Stimulated activated CD4-positive, alpha-beta T cell treated with anti-CD3 and anti-CD28 coated beads, Interleukin-2, amount 100 ng/mL, for 48 hours (primary cell): ENCODE measurements at regions not wholly inside any gene's neighbourhood (a gene's known extent, or its start where the extent isn't known, plus 50 kb on each side); places are given as distances from the start of the nearest gene placed in this dataset.

Experiments used
- DNase-seq, 2 donors: peaks; one replicate each; pipeline ENCODE4 v3.0.0-alpha.2; 2020

DNA sequence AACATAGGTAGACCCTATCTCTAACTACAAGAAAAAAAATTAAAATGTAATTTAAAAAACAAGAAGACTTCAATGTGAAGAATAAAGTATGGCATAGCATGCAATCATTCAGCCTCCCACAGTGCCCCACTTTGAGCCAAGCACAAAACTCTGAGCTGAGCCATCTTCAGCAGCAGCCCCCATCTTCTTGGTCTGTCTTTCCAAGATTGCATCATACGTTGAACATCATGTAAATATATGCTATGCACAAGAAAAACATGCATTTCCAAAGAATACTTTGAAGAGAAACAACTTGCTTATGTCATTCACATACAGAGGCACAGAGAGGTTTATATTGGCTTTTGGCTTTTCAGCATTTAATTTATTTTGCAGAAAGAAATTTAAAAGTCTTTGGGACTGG is 105.8 kb upstream of the TMPO start:
- DNase-seq, result no peak

DNA sequence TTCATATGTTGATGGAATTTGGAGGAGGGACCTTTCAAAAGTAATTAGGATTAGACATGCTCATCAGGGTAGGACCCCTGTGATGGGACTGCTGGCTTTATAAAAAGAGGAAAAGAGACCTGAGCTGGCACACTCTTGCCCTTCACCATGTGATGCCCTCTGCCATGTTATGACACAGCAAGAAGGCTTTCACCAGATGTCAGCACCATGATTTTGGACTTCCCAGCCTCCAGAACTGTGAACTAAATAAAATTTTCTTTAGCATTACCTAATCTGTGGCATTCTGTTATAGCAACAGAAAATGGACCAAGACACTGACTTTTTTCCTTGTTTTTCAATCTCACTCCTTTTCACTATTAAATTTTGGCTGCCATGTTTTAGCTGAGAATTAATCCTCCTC is 105.0 kb upstream of the TMPO start:
- no peak for DNase-seq

DNA sequence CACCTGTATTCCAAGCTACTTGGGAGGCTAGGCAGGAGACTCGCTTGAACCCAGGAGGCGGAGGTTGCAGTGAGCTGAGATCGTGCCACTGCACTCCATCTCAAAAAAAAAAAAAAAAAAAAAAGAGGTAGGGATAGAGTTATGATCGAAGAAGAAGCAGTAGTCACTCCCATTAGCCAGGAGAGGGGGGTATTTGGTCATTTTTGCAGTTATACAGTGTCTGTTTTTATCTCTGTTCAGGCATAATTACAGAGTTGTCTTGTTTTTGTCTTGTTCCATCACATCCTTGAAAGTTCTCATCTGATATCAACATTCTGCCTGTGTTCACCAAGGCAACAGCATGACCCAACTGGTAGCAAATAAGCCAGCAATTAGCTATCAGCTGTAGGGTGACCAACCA is 98.5 kb upstream of the TMPO start:
- no peak for DNase-seq

DNA sequence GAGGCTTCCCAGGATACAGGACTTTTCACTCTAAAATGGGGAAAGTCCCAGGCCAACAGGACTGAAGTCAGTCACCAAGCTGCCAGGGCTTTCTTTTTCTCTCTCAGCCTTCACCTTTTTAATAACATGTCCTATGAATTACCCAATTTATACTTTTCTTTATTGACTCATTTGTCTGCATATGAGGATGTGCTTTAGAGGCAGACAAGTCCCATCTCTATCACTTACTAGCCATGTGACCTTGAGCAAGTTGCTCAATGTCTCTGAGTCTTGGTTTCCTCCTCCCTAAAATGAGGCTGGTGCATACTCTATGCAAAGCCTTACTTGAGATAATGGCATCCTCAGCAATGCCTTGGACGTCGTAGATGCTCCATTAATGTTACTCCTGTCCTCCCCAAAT is 98.1 kb upstream of the TMPO start:
- DNase-seq, result no peak

DNA sequence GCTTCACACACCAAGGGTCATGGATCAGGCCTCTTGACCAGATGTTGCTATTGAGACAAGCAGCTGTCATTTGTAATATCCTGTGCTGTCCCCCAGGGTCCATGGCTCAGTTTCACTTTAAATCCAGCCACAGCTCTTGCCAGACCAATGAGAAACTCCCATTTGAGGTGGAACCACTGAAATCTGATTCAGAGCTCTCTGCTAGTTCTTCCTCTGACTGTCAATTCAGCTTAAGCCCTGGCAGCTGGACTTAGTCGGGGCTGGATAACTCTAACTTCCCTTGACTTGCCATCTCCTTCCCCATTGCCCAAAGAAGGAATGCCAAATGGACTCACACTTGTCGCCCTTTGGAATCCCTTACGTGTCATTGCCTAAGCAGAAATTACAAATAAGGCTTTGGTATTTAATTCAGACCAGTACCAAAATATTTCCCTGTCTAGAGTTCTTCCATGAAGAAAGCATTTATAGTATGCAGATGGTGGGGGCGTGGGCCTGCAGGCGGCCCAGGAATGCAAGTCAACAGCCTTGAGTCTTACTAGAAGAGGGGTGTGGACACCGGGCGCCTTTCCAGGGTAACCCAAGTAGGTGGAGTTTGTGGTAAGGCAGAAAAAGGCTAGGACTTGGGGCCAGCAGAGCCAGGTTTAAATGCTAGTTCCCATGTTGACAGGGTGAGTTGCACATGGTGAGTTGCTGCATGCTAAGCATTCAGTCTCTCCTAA is 96.9 kb upstream of the TMPO start:
- no peak for DNase-seq

DNA sequence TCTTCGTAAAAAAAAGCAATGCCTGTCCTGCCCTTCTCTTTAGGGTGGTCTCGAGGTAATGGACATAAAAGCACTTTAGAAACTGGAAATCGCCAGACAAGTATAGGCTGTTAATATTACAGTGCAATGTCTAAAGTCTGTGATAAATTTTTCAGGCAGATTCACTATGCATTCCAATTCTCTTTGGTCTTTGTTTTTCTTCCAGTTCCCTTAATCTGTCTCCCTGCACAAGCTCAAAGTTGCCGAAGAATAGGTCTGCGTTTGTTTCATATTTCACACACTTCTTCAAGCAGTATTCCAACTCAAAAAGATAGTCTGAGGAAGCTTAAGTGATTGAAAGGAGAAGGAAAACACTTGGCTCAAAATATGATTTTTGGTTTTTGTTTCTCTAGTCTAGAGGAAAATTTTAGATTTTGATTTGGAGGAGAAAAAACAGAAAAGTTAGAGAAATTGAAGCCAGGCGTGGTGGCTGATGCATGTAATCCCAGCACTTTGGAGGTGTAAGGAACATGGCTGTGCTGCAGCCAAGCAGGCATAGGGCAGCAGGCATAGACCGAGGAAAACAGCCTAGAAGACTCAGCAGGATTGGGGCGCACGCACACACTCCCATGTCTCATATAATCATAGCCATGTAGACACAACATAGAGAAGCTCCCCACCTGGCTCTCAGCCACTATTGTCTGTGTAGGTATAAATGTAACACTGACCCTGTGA is 96.2 kb upstream of the TMPO start:
- no peak for DNase-seq

DNA sequence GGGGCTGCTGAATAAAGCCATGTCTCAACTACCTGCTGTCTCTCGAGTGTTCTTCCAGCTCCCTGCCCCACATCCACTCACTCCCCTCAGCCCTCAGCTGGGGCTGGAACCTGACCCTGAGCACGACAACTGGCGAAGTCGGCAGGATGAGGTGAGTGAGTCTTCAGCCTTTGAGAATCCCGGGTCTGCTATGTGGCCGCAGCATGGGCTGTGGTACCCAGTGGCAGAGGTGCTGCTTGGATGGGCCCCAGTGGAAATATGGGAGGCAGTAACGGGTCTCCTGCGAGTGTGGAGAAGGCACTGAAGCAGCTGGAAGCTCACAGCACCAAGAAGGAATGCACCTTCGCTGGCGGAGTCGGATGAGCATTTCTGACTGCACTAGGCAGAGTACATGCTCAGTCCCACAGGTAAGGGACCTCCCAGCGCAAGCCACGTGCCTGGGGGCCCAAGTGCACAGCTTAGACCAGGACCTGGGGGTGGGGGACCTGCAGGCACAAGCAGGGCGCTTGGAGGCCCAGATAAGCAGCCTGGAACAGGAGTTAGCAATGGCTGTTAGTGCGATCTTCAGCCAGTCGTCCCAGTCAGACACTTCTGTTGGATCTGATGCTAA is 95.5 kb upstream of the TMPO start:
- no peak for DNase-seq

DNA sequence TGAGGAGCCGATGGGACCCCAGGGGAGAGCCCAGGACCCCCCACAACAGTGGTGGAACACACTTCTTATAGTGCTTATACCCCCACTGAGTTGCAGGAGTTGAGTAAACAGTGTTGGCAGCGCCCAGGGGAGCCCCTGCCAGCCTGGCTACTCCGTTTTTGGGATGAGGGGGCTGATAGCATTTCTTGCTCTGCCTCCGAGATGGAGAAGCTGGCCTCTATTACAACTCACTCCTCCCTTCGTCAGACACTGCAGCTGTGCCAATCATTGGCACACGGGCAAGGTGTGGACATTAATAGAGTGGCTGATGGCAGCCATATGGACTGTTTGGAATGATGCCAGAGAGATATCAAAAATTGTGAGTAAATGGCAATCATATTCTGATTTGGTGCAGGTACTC is 94.9 kb upstream of the TMPO start:
- DNase-seq, result no peak

DNA sequence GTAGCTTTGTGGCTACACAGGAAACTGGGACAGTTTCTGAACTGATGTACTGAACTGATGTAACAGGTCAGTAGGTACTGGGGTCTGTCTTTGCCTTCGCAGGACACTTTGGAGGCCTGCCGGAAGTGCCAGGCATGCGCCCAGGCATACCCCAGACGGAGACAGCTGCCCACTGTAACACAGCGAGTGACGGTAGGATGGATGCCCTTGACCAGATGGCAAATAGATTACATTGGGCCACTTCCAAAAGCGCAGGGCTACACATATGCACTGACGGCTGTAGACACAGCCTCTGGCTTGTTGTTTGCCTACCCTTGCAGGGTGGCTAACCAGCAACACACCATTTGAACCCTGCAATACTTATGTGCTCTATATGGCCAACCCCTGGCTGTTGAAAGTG is 94.1 kb upstream of the TMPO start:
- no peak for DNase-seq

DNA sequence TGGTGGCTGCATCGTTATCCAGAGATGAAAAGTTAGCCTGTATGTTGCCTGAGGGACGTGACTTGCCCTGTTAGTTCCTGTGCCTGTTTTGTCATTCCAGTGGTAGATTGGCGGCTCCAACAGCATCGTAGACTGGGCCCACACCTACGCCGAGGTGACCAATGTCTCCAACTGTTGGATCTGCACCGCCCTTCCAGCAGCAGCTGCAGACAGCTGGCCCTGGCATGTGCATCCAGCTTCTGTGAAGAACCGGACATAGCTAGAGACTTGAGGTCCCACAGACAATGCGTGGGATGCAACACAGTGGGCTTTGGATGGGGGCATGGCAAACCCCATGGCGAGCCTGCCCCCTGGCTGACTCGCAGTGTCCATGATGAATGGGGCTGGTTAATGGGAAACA is 93.0 kb upstream of the TMPO start:
- DNase-seq, result no peak

DNA sequence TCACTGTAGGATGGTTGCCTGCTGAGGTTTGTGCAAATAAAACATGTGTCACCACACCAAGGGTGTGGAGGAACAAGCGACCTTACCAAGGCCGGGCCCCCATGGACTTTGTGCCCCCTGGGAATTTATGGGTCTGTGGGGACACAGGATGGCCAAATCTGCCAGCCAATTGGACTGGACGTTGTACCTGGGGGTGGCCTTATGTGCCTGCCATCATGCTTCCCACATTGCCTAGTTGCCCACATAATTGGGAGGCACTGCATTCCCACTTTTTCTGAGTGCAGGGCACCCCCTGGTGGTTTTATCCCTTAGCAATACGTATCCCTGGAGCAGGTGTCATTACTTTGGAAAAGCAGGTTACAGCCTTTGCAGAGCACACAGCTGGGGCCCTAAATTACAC is 92.6 kb upstream of the TMPO start:
- no peak for DNase-seq

DNA sequence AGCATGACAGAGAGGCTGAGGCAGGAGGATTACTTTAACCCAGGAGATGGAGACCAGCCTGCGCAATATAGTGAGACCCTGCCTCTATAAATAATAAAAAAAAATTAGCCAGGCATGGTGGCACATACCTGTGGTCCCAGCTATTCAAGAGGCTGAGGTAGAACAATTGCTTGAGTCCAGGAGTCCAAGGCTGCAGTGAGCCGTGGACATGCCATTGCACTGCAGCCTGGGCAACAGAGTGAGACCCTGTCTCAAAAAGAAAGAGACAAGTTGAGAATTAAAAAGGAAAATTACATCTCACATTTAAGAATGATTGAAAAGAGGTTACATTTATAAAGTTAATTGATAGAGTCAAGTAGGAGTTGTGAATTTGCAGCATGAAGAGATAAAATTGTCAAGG is 91.4 kb upstream of the TMPO start:
- no peak for DNase-seq

DNA sequence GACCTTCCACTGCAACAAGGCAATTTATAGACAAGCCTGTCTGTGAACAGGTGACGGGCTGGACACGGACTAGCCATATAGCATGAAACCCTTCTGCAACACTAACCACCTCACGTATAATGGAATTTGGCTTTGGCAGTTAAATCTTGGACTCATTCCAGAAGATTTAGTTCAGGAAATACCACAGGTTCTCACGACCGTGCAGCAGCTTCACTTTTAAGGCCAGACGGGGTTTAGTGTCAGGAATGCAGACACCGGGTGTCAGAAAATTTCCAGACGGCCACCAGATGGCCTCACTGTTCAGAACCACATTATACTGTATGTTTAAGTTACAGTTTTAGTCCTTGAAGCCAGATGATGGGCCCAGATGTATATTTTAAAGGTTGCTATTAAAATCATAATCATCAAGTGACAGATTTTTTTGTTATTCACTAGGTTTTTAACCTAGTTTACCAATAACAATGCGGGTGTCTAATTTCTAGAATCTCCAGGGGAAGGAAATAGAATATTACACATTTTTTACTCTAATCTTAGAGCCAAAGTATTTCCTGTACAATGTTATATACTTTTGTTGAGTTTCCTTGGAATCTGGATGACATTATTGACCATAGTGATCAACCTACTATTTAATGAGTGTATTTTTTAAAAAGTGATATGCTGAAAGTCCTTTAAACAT is 90.5 kb upstream of the TMPO start:
- DNase-seq, result peak; percentile 35 to 49

DNA sequence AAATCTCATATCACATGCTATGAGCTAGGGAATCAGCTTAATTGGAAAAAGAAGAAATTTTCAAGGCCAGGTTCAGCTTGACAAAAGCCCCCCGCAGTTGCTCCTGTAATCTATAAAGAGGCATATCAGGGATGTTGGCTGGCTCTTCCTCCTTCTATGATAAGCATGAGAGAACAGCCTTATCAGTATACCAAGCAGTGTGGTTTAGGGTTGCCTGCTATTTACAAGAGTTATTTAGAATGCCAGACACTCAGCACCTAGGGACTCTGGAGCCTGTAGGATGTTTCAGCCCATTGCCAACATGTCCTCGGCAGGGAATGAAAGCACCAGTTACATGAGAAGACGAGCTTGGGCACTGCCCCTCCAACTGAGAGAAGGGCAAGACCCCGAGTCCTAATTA is 89.5 kb upstream of the TMPO start:
- DNase-seq, result no peak

DNA sequence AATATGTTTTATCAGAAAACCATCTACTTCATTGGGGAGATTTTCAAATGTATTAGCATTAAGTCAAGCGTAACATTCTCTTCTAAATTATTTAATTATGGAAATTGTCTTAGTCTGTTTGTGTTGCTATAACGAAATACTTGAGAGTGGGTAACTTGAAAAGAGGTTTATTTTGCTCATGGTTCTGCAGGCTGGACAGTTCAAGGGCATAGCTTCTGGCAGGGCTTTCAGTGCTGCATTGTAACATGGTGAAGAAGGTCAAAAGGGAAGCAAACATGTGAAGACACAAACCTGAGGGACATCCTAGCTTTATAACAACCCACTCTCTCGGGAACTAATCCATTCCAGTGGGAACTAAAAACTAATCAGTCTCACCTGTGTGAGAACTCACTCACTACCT is 84.3 kb upstream of the TMPO start:
- DNase-seq, result no peak

DNA sequence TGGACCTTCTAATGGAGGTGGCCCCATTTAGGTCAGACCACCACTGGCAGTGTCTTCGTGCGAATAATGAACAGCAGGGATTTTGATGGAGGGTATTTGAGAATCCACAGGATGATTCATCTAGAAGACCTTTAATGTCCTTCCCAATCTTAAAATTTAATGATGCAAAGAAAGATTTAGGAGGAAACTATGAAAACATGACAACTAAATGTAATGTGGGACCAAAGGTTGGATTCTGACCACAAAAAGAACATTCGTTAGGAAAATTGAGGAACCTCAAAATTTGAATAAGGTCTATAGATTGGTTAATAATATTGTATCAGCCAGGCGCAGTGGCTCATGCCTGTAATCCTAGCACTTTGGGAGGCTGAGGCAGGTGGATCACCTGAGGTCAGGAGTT is 78.2 kb upstream of the TMPO start:
- DNase-seq, result no peak

DNA sequence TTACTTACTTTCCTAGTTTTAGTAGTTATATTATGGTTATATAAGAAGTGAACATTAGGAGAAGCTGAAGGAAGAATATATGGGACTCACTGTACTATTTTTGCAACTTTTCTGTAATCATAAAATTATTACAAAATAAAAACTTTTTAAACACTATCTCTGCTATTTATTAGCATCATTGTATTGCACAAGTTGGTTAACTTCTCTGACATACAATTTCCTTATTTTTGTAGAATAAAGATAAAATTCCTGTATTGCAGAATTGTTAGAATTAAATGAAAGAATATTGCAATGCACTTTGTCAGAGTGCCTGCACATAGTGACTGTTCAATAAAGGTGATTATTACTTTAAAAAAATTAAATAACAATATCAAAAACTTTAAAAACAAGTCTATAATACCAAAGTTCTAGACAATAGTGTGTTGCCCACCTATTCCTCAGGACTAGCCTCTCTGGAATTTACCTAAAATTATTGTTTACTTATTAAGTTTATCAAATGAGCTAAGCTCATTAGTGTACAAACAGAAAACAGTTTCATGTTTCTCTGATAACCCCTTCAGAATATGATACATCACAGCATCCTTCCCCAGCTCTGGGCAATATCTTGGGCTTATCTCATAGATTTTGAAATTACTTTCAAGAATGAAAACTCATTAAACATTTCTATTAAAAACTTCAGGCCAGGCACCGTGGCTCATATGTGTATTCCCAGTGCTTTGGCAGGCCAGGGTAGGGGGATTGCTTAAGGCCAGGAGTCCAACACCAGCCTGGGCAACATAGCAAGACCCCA is 77.4 kb upstream of the TMPO start:
- no peak for DNase-seq

DNA sequence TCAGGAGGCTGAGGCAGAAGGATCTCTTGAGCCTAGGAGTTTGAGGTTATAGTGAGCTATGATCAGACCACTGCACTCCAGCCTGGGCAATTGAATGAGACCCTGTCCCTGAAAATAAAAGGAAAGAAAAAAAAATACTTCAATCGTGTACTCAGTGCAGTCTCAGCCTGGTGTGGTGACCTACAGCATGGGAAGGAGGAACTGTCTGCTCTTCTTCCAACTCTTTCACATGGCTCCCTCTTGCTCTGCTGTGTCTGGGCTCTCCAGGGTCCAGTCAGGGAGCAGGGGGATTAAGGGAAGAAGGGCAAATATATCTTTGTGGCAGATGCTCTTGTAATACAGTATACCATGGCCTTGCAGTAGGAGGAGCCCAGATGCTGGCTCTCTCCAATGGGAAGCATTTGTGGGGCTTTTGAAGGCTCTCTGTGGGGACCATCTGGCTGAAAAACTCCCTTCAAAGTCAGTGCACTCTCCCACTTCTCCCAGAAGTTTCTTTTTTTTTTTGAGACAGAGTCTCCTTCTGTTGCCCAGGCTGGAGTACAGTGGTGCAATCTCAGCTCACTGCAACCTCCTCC is 76.6 kb upstream of the TMPO start:
- no peak for DNase-seq

DNA sequence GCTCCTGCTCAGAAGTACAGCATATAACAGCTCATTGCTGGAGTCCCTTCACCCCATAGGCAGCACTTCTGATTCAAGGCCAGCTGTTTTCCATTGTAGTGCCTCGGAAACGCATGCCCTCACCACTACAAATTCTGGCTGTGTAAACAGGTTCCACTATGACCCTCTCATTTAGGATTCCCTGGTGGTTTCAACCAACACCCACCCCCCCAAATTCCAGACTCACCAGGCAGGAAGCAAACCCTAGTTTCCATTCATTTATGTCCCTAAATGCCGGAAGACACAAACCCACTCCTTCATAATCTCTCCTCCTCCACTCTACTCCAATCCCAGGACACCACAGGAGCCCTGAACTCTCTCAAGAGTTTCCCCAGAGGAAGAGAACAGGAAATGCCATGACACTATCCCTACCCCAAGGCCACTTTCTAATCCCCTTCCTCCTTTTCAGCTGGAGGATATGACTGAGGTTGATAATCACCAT is 75.9 kb upstream of the TMPO start:
- DNase-seq, result no peak

DNA sequence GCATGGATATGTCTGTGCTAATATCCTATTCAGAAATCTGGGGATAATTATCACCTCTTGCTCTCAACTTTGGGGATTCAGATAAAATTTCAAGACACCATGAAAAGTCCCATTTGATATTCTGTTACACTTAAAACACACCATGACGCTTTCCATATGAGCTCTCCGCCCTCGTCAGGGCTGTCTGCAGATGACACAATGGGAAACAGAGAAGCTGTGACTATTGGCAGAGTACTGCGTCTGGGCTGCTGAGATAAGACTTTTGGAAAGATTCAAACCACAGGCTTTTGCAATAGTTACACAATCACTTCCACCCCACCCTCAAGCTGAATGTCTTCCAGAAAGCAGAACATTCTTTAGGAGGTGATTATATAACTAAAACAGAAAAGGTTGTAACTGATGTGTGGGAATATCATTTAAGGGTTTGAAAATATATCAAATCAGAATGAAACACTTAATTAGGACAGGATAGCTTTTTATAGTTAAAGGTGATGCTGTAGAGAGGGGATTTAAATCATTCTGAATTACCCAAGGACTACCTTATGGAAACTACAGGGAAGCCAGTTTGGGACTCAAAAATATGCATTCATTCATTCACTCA is 75.3 kb upstream of the TMPO start:
- DNase-seq, result peak in 1 of 2 donors; percentile 9

DNA sequence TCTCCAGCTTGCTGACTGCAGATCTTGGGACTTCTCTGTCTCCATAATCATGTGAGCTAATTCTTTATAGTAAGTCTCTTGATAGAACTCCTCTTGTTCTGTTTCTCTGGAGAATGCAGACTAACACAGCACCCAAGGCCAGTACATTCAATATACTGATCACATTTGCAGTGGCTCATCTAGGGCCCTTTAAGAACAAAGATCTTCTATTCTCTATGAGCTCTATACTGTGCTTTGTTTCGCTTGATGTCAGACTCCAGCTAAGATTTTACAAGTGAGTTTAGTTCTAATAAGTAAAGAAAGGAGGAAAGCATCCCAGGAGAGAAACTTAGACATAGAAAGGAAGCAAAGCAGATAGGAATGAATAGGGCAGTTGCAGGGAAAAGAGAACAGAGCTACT is 69.3 kb upstream of the TMPO start:
- no peak for DNase-seq

DNA sequence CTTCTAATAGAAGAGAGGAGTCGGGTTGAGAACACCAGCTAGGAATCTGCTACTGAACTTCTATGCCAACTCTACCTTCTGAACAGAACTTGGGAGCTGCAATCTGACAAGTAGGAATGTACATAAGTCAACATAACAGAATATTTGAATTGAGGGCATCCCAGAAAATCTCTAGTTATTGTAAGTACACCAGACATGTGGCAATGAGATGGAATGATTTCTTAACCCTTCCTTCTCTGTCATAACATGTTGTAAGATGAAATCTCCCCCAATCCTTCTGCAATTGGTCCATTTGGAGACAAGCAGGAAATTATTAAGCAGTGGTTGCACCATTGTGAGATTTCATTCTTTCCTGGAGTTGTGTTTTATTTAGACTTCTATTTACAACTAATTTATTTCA is 68.7 kb upstream of the TMPO start:
- DNase-seq, result no peak
